ENCODE measurements at regions not wholly inside any gene's neighbourhood (a gene's known extent, or its start where the extent isn't known, plus 50 kb on each side); places are given as distances from the start of the nearest gene placed in this dataset.

DNA sequence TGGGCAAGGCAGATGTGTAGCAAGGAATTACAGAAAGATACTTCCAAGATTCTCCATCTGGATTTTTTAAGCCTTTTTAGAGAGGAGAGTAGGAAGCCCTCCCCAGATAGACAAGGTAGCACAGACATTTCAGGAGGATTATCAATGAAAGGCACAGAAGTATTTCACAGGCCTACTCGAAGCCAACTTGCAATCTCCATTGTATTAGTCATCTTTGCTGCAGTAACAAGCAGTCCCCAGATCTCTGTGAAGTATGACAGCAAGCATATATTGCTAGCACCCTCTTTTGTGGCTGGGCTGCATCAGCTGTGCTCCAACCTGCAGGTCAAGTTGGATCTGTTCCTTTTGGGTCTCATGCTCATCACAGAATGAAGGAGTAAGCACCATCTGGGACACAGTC is 101.6 kb downstream of the MAF start:
- TF ChIP-seq, protein P1, sequence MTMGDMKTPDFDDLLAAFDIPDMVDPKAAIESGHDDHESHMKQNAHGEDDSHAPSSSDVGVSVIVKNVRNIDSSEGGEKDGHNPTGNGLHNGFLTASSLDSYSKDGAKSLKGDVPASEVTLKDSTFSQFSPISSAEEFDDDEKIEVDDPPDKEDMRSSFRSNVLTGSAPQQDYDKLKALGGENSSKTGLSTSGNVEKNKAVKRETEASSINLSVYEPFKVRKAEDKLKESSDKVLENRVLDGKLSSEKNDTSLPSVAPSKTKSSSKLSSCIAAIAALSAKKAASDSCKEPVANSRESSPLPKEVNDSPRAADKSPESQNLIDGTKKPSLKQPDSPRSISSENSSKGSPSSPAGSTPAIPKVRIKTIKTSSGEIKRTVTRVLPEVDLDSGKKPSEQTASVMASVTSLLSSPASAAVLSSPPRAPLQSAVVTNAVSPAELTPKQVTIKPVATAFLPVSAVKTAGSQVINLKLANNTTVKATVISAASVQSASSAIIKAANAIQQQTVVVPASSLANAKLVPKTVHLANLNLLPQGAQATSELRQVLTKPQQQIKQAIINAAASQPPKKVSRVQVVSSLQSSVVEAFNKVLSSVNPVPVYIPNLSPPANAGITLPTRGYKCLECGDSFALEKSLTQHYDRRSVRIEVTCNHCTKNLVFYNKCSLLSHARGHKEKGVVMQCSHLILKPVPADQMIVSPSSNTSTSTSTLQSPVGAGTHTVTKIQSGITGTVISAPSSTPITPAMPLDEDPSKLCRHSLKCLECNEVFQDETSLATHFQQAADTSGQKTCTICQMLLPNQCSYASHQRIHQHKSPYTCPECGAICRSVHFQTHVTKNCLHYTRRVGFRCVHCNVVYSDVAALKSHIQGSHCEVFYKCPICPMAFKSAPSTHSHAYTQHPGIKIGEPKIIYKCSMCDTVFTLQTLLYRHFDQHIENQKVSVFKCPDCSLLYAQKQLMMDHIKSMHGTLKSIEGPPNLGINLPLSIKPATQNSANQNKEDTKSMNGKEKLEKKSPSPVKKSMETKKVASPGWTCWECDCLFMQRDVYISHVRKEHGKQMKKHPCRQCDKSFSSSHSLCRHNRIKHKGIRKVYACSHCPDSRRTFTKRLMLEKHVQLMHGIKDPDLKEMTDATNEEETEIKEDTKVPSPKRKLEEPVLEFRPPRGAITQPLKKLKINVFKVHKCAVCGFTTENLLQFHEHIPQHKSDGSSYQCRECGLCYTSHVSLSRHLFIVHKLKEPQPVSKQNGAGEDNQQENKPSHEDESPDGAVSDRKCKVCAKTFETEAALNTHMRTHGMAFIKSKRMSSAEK (CRISPR knock-in tag; IDR thresholded peaks at IDR 0.05; ENCODE audit: borderline replicate concordance), result no peak
- TF ChIP-seq, protein P2, sequence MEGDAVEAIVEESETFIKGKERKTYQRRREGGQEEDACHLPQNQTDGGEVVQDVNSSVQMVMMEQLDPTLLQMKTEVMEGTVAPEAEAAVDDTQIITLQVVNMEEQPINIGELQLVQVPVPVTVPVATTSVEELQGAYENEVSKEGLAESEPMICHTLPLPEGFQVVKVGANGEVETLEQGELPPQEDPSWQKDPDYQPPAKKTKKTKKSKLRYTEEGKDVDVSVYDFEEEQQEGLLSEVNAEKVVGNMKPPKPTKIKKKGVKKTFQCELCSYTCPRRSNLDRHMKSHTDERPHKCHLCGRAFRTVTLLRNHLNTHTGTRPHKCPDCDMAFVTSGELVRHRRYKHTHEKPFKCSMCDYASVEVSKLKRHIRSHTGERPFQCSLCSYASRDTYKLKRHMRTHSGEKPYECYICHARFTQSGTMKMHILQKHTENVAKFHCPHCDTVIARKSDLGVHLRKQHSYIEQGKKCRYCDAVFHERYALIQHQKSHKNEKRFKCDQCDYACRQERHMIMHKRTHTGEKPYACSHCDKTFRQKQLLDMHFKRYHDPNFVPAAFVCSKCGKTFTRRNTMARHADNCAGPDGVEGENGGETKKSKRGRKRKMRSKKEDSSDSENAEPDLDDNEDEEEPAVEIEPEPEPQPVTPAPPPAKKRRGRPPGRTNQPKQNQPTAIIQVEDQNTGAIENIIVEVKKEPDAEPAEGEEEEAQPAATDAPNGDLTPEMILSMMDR (IDR thresholded peaks at IDR 0.05), result no peak
- TF ChIP-seq ZNF317 (CRISPR knock-in tag; IDR thresholded peaks at IDR 0.05; ENCODE audit: borderline replicate concordance, low read depth), result no peak
